MG63 (cell line): ENCODE measurements at regions not wholly inside any gene's neighbourhood (a gene's known extent, or its start where the extent isn't known, plus 50 kb on each side); places are given as distances from the start of the nearest gene placed in this dataset.
A peak's percentile ranks its signal among the peaks of the same experiment; 100 is the strongest.
"Not testable (repeated sequence)": the region's sequence is repeated elsewhere in the genome, so short reads cannot be mapped to it uniquely, and the experiment has no call there.

Experiments used
- DNase-seq: peaks from one replicate; pipeline ENCODE4 v3.0.0-alpha.2; 2020
- H3K27me3 ChIP-seq: fragments of 250-450 bp; sonication (Bioruptor Pico); 2 replicates; pipeline ENCODE4 v1.5.1; 2020; ENCODE audit warnings: mild to moderate bottlenecking, moderate library complexity
- H3K36me3 ChIP-seq: fragments of 250-450 bp; sonication (Bioruptor Pico); 2 replicates; pipeline ENCODE4 v1.5.1; 2020; ENCODE audit warnings: mild to moderate bottlenecking, moderate library complexity
- H3K4me3 ChIP-seq: fragments of 250-450 bp; sonication (Bioruptor Pico); 2 replicates; pipeline ENCODE4 v1.5.1; 2020; ENCODE audit warnings: mild to moderate bottlenecking, moderate library complexity
- H3K9me3 ChIP-seq: fragments of 250-450 bp; sonication (Bioruptor Pico); 2 replicates; pipeline ENCODE4 v1.5.1; 2020; ENCODE audit warnings: mild to moderate bottlenecking, moderate library complexity

- Histone ChIP-seq H3K9me3 (no peaks in the 10 kb centered on the region; the same call in 1 of the 2 replicates), H3K4me3 (no peak overlapping the region), H3K27me3 (no peaks in the 10 kb centered on the region), H3K36me3 (no peaks in the 10 kb centered on the region)
- DNase-seq = no peak
These were observed 115.9 kb downstream of the DSEL start for GRCh38 chr18:67400502-67401117.

- no peaks in the 10 kb centered on the region for H3K36me3 ChIP-seq
- no peak overlapping the region for H3K4me3 ChIP-seq
- no peaks in the 10 kb centered on the region for H3K27me3 ChIP-seq
- no peaks in the 10 kb centered on the region for H3K9me3 ChIP-seq
- DNase-seq = no peak
These were observed 130.5 kb downstream of the DSEL start for GRCh38 chr18:67386032-67386431.

- H3K36me3 ChIP-seq = no peaks in the 10 kb centered on the region
- no peaks in the 10 kb centered on the region for H3K9me3 ChIP-seq
- H3K27me3 ChIP-seq = no peaks in the 10 kb centered on the region
- H3K4me3 ChIP-seq = no peak overlapping the region
- no peak for DNase-seq
These were observed 131.1 kb downstream of the DSEL start for GRCh38 chr18:67385455-67385854.

- DNase-seq, H3K9me3 ChIP-seq, H3K27me3 ChIP-seq, H3K36me3 ChIP-seq, H3K4me3 ChIP-seq: not testable (repeated sequence)
These were observed 132.5 kb downstream of the DSEL start for GRCh38 chr18:67384057-67384456.

- DNase-seq = no peak
- Histone ChIP-seq H3K27me3 (no peaks in the 10 kb centered on the region), H3K9me3 (no peaks in the 10 kb centered on the region), H3K36me3 (no peaks in the 10 kb centered on the region), H3K4me3 (no peak overlapping the region)
These were observed 134.8 kb downstream of the DSEL start for GRCh38 chr18:67381608-67382150.

GRCh38 chr18:67380867-67381266 lies 135.7 kb downstream of the DSEL start:
- no peak for DNase-seq
- Histone ChIP-seq H3K27me3 (no peaks in the 10 kb centered on the region), H3K4me3 (no peak overlapping the region), H3K36me3 (no peaks in the 10 kb centered on the region), H3K9me3 (no peaks in the 10 kb centered on the region)

- Histone ChIP-seq H3K36me3 (no peaks in the 10 kb centered on the region), H3K27me3 (no peaks in the 10 kb centered on the region), H3K4me3 (no peak overlapping the region), H3K9me3 (no peaks in the 10 kb centered on the region)
- no peak for DNase-seq
These were observed 136.5 kb downstream of the DSEL start for GRCh38 chr18:67379981-67380380.

- no peaks in the 10 kb centered on the region for H3K9me3 ChIP-seq
- no peaks in the 10 kb centered on the region for H3K36me3 ChIP-seq
- no peaks in the 10 kb centered on the region for H3K27me3 ChIP-seq
- no peak overlapping the region for H3K4me3 ChIP-seq
- DNase-seq = no peak
These were observed 140.1 kb downstream of the DSEL start for GRCh38 chr18:67376372-67376771.

- no peaks in the 10 kb centered on the region for H3K27me3 ChIP-seq
- H3K36me3 ChIP-seq = no peaks in the 10 kb centered on the region
- H3K9me3 ChIP-seq = no peaks in the 10 kb centered on the region
- no peak overlapping the region for H3K4me3 ChIP-seq
- no peak for DNase-seq
These were observed 142.9 kb downstream of the DSEL start for GRCh38 chr18:67373636-67374035.

- H3K27me3 ChIP-seq = no peaks in the 10 kb centered on the region
- no peaks in the 10 kb centered on the region for H3K36me3 ChIP-seq
- DNase-seq = no peak
- no peaks in the 10 kb centered on the region for H3K9me3 ChIP-seq
- H3K4me3 ChIP-seq = no peak overlapping the region
These were observed 149.0 kb downstream of the DSEL start for GRCh38 chr18:67367540-67367939.

GRCh38 chr18:67363694-67364093 lies 152.8 kb downstream of the DSEL start:
- Histone ChIP-seq H3K9me3 (no peaks in the 10 kb centered on the region), H3K27me3 (no peaks in the 10 kb centered on the region), H3K4me3 (no peak overlapping the region), H3K36me3 (no peaks in the 10 kb centered on the region)
- DNase-seq = no peak

GRCh38 chr18:67362906-67363305 lies 153.6 kb downstream of the DSEL start:
- no peaks in the 10 kb centered on the region for H3K9me3 ChIP-seq
- H3K36me3 ChIP-seq = no peaks in the 10 kb centered on the region
- no peak overlapping the region for H3K4me3 ChIP-seq
- no peak for DNase-seq
- H3K27me3 ChIP-seq = no peaks in the 10 kb centered on the region

GRCh38 chr18:67359873-67360838 lies 156.4 kb downstream of the DSEL start:
- Histone ChIP-seq H3K36me3 (no peaks in the 10 kb centered on the region), H3K4me3 (peak overlapping the region; percentile 28), H3K27me3 (no peaks in the 10 kb centered on the region), H3K9me3 (no peaks in the 10 kb centered on the region)
- DNase-seq = peak; percentile 70

- no peaks in the 10 kb centered on the region for H3K9me3 ChIP-seq
- DNase-seq = no peak
- no peaks in the 10 kb centered on the region for H3K36me3 ChIP-seq
- H3K4me3 ChIP-seq = no peak overlapping the region
- H3K27me3 ChIP-seq = no peaks in the 10 kb centered on the region
These were observed 157.6 kb downstream of the DSEL start for GRCh38 chr18:67358947-67359346.

- DNase-seq = no peak
- Histone ChIP-seq H3K27me3 (no peaks in the 10 kb centered on the region), H3K36me3 (no peaks in the 10 kb centered on the region), H3K4me3 (no peak overlapping the region), H3K9me3 (no peaks in the 10 kb centered on the region)
These were observed 161.8 kb downstream of the DSEL start for GRCh38 chr18:67354692-67355091.

- no peaks in the 10 kb centered on the region for H3K36me3 ChIP-seq
- DNase-seq = no peak
- H3K27me3 ChIP-seq = no peaks in the 10 kb centered on the region
These were observed 162.4 kb downstream of the DSEL start for GRCh38 chr18:67354091-67354490.

GRCh38 chr18:67347438-67347837 lies 169.1 kb downstream of the DSEL start:
- no peaks in the 10 kb centered on the region for H3K36me3 ChIP-seq
- no peaks in the 10 kb centered on the region for H3K9me3 ChIP-seq
- DNase-seq = no peak
- no peaks in the 10 kb centered on the region for H3K27me3 ChIP-seq
- no peak overlapping the region for H3K4me3 ChIP-seq

More at GRCh38 chr18:67354091-67354490, 162.4 kb downstream of the DSEL start:
- H3K9me3 ChIP-seq = no peaks in the 10 kb centered on the region
- H3K4me3 ChIP-seq = no peak overlapping the region
